Activated CD4-positive, alpha-beta T cell treated with anti-CD3 and anti-CD28 coated beads, Interleukin-2, amount 10 ng/mL, durations not matched to agents 7 days and 5 days (primary cell): ENCODE measurements at regions not wholly inside any gene's neighbourhood (a gene's known extent, or its start where the extent isn't known, plus 50 kb on each side); places are given as distances from the start of the nearest gene placed in this dataset.

Experiments used
- CTCF ChIA-PET: fragments of 350-600 bp; sonication (Branson Sonifier 250); formaldehyde crosslinking; loops from one replicate; lab custom pipeline; 2021; ENCODE audit warnings: antibody characterized with exemption; lab: Charles Lee
- POLR2A ChIA-PET: fragments of 350-600 bp; sonication (Branson Sonifier 250); formaldehyde crosslinking; loops from one replicate; lab custom pipeline; 2021; ENCODE audit warnings: antibody characterized with exemption; lab: Charles Lee
- DNase-seq: peaks from one replicate; pipeline ENCODE4 v3.0.0-alpha.2; 2020
- H3K27ac Mint-ChIP-seq: one replicate; pipeline ENCODE4 v1.8.0; 2021; ENCODE audit warnings: mild to moderate bottlenecking, moderate library complexity, mixed read lengths
- H3K27me3 Mint-ChIP-seq: one replicate; pipeline ENCODE4 v1.8.0; 2021; ENCODE audit warnings: mixed read lengths
- H3K36me3 Mint-ChIP-seq: one replicate; pipeline ENCODE4 v1.8.0; 2021; ENCODE audit warnings: low read depth, mixed read lengths
- H3K4me1 Mint-ChIP-seq: one replicate; pipeline ENCODE4 v1.8.0; 2021; ENCODE audit warnings: mixed read lengths
- H3K4me3 Mint-ChIP-seq: one replicate; pipeline ENCODE4 v1.8.0; 2021; ENCODE audit warnings: mild to moderate bottlenecking, moderate library complexity, mixed read lengths
- H3K9me3 Mint-ChIP-seq: one replicate; pipeline ENCODE4 v1.8.0; 2021; ENCODE audit warnings: mixed read lengths

GRCh38 chr6:156416391-156416790 is 360.8 kb upstream of the ARID1B start:
- Mint-ChIP-seq H3K27ac (no peak overlapping the region), H3K4me3 (no peak overlapping the region), H3K9me3 (peaks cover 2% of the 10 kb centered on the region), H3K4me1 (no peaks in the 10 kb centered on the region), H3K36me3 (no peaks in the 10 kb centered on the region), H3K27me3 (peaks cover 2% of the 10 kb centered on the region)
- ChIA-PET CTCF (no interaction called here), POLR2A (no interaction called here)
- no peak for DNase-seq

GRCh38 chr6:156413154-156413553 is 364.0 kb upstream of the ARID1B start:
- peaks cover 4% of the 10 kb centered on the region for H3K27me3 Mint-ChIP-seq
- ChIA-PET POLR2A (no interaction called here), CTCF (no interaction called here)
- H3K9me3 Mint-ChIP-seq: no peaks in the 10 kb centered on the region
- DNase-seq: no peak
- no peak overlapping the region for H3K4me3 Mint-ChIP-seq
- no peak overlapping the region for H3K27ac Mint-ChIP-seq
- H3K36me3 Mint-ChIP-seq: no peaks in the 10 kb centered on the region
- H3K4me1 Mint-ChIP-seq: no peaks in the 10 kb centered on the region

- POLR2A ChIA-PET: no interaction called here
- no peaks in the 10 kb centered on the region for H3K4me1 Mint-ChIP-seq
- H3K4me3 Mint-ChIP-seq: no peak overlapping the region
- CTCF ChIA-PET: no interaction called here
- H3K27me3 Mint-ChIP-seq: peaks cover 4% of the 10 kb centered on the region
- no peaks in the 10 kb centered on the region for H3K9me3 Mint-ChIP-seq
- H3K36me3 Mint-ChIP-seq: no peaks in the 10 kb centered on the region
- H3K27ac Mint-ChIP-seq: no peak overlapping the region
- no peak for DNase-seq
These were observed 366.5 kb upstream of the ARID1B start for GRCh38 chr6:156410649-156411048.

- Mint-ChIP-seq H3K4me1 (no peaks in the 10 kb centered on the region), H3K4me3 (no peak overlapping the region), H3K36me3 (peaks cover 3% of the 10 kb centered on the region), H3K27me3 (peaks cover 2% of the 10 kb centered on the region), H3K9me3 (peaks cover 3% of the 10 kb centered on the region), H3K27ac (no peak overlapping the region)
- CTCF ChIA-PET: no interaction called here
- DNase-seq: no peak
- POLR2A ChIA-PET: no interaction called here
These were observed 368.5 kb upstream of the ARID1B start for GRCh38 chr6:156408655-156409054.

GRCh38 chr6:156407334-156407733 is 369.8 kb upstream of the ARID1B start:
- H3K27ac Mint-ChIP-seq: no peak overlapping the region
- peaks cover 8% of the 10 kb centered on the region for H3K9me3 Mint-ChIP-seq
- peaks cover 2% of the 10 kb centered on the region for H3K27me3 Mint-ChIP-seq
- no peak for DNase-seq
- POLR2A ChIA-PET: no interaction called here
- CTCF ChIA-PET: no interaction called here
- no peak overlapping the region for H3K4me3 Mint-ChIP-seq
- no peaks in the 10 kb centered on the region for H3K4me1 Mint-ChIP-seq
- H3K36me3 Mint-ChIP-seq: peaks cover 9% of the 10 kb centered on the region

- ChIA-PET CTCF (no interaction called here), POLR2A (no interaction called here)
- no peak overlapping the region for H3K4me3 Mint-ChIP-seq
- H3K4me1 Mint-ChIP-seq: no peaks in the 10 kb centered on the region
- no peak for DNase-seq
- peaks cover 10% of the 10 kb centered on the region for H3K9me3 Mint-ChIP-seq
- peaks cover 2% of the 10 kb centered on the region for H3K27me3 Mint-ChIP-seq
- no peak overlapping the region for H3K27ac Mint-ChIP-seq
- peaks cover 9% of the 10 kb centered on the region for H3K36me3 Mint-ChIP-seq
These were observed 370.5 kb upstream of the ARID1B start for GRCh38 chr6:156406688-156407087.

GRCh38 chr6:156406099-156406498 is 371.1 kb upstream of the ARID1B start:
- no peak overlapping the region for H3K4me3 Mint-ChIP-seq
- H3K4me1 Mint-ChIP-seq: no peaks in the 10 kb centered on the region
- H3K27ac Mint-ChIP-seq: no peak overlapping the region
- peaks cover 9% of the 10 kb centered on the region for H3K36me3 Mint-ChIP-seq
- DNase-seq: no peak
- ChIA-PET CTCF (no interaction called here), POLR2A (no interaction called here)
- peaks cover 3% of the 10 kb centered on the region for H3K27me3 Mint-ChIP-seq
- H3K9me3 Mint-ChIP-seq: peaks cover 11% of the 10 kb centered on the region

- H3K4me1 Mint-ChIP-seq: peaks cover 9% of the 10 kb centered on the region
- H3K4me3 Mint-ChIP-seq: no peak overlapping the region
- ChIA-PET POLR2A (no interaction called here), CTCF (no interaction called here)
- DNase-seq: no peak
- peaks cover 15% of the 10 kb centered on the region for H3K9me3 Mint-ChIP-seq
- peaks cover 15% of the 10 kb centered on the region for H3K27me3 Mint-ChIP-seq
- peaks cover 9% of the 10 kb centered on the region for H3K36me3 Mint-ChIP-seq
- no peak overlapping the region for H3K27ac Mint-ChIP-seq
These were observed 374.6 kb upstream of the ARID1B start for GRCh38 chr6:156402628-156403027.

GRCh38 chr6:156402227-156402626 is 375.0 kb upstream of the ARID1B start:
- peaks cover 9% of the 10 kb centered on the region for H3K36me3 Mint-ChIP-seq
- H3K9me3 Mint-ChIP-seq: peaks cover 15% of the 10 kb centered on the region
- H3K4me3 Mint-ChIP-seq: no peak overlapping the region
- peaks cover 15% of the 10 kb centered on the region for H3K27me3 Mint-ChIP-seq
- POLR2A ChIA-PET: no interaction called here
- H3K27ac Mint-ChIP-seq: no peak overlapping the region
- CTCF ChIA-PET: no interaction called here
- H3K4me1 Mint-ChIP-seq: peaks cover 12% of the 10 kb centered on the region
- DNase-seq: no peak

- Mint-ChIP-seq H3K4me3 (no peak overlapping the region), H3K4me1 (peaks cover 25% of the 10 kb centered on the region), H3K36me3 (peaks cover 9% of the 10 kb centered on the region), H3K27ac (no peak overlapping the region), H3K9me3 (peaks cover 15% of the 10 kb centered on the region), H3K27me3 (peaks cover 15% of the 10 kb centered on the region)
- POLR2A ChIA-PET: no interaction called here
- CTCF ChIA-PET: no interaction called here
- DNase-seq: no peak
These were observed 376.7 kb upstream of the ARID1B start for GRCh38 chr6:156400487-156400886.

- Mint-ChIP-seq H3K27ac (no peak overlapping the region), H3K4me3 (no peak overlapping the region), H3K4me1 (peaks cover 38% of the 10 kb centered on the region), H3K27me3 (peaks cover 21% of the 10 kb centered on the region), H3K36me3 (peaks cover 9% of the 10 kb centered on the region), H3K9me3 (peaks cover 14% of the 10 kb centered on the region)
- DNase-seq: no peak
- ChIA-PET POLR2A (no interaction called here), CTCF (no interaction called here)
These were observed 378.2 kb upstream of the ARID1B start for GRCh38 chr6:156398966-156399365.

- no peak overlapping the region for H3K27ac Mint-ChIP-seq
- H3K4me3 Mint-ChIP-seq: no peak overlapping the region
- H3K27me3 Mint-ChIP-seq: peaks cover 27% of the 10 kb centered on the region
- H3K36me3 Mint-ChIP-seq: peaks cover 3% of the 10 kb centered on the region
- DNase-seq: no peak
- POLR2A ChIA-PET: no interaction called here
- CTCF ChIA-PET: no interaction called here
- H3K9me3 Mint-ChIP-seq: peaks cover 10% of the 10 kb centered on the region
- peaks cover 43% of the 10 kb centered on the region for H3K4me1 Mint-ChIP-seq
These were observed 378.8 kb upstream of the ARID1B start for GRCh38 chr6:156398371-156398770.

- POLR2A ChIA-PET: no interaction called here
- peak overlapping the region; percentile 92 for H3K27ac Mint-ChIP-seq
- peaks cover 51% of the 10 kb centered on the region for H3K4me1 Mint-ChIP-seq
- H3K27me3 Mint-ChIP-seq: peaks cover 31% of the 10 kb centered on the region
- DNase-seq: no peak
- CTCF ChIA-PET: interaction anchor here (0.5 kb wide), 1 partner anchor 1069 kb away, joined by 3 read pairs; no protein-coding TSS in a partner anchor
- peak overlapping the region; percentile 62 for H3K4me3 Mint-ChIP-seq
- H3K9me3 Mint-ChIP-seq: peaks cover 5% of the 10 kb centered on the region
- no peaks in the 10 kb centered on the region for H3K36me3 Mint-ChIP-seq
These were observed 380.3 kb upstream of the ARID1B start for GRCh38 chr6:156396791-156397418.
